HG02571 (cell line): ENCODE measurements at regions not wholly inside any gene's neighbourhood (a gene's known extent, or its start where the extent isn't known, plus 50 kb on each side); places are given as distances from the start of the nearest gene placed in this dataset.
"Not testable (repeated sequence)": the region's sequence is repeated elsewhere in the genome, so short reads cannot be mapped to it uniquely, and the experiment has no call there.

ENCODE experiments used
- ATAC-seq: cut with Tn5 transposase; IDR thresholded peaks from one replicate; pipeline ENCODE4 v1.9.1; 2021; ENCODE audit warnings: mild to moderate bottlenecking, moderate library complexity; ENCODE audit not compliant: unreplicated experiment

DNA sequence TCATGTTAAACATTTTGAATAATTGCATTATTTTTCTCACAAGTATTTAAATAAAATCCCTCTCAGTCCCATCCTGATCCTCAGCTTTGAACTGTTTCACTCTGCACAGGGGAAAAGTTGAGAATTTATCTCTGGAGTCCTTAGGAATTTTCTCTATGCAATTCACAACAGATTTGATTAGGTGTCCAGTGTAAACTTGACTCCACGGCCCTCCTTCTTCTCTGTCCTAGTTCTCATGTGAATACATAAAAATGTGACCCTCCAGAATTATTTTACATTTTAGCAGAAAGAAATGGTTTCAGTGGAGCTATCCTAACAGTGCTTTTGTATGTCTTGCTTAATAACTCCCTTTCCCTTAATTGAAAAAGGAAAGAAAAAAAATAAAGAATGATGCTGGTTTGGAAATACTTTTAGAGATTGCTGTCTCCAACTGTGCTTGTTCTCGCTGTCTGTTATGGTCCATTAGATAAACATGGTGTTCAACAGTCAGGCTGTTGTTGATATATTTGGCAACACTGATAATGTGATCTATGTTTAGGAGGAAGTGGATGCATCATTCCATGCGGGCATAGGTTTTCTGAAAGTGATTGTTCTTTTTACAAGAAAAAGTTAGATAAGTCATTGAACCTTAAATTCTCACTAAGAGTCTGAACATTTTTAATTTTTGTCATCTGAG is 599.4 kb upstream of the CITED2 start:
- no peak for ATAC-seq

DNA sequence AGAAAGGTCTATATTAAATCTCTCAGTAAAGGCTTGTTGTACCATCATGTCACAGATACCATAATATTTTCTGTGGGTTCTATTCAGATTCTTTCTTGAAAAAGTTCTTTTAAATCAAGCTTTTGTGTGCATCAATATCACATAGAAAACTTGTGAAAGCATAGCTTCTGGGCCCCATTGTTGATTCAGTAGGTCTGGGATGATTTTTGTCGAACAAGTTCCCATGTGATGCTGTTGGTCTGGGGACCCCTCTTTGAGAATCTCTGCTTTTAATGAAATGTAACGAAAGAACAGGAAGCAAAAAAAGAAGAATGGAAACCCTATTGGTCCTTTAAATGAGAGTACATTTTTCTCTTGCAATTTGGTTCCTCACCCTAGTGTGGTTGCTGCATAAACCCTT is 597.7 kb upstream of the CITED2 start:
- no peak for ATAC-seq

DNA sequence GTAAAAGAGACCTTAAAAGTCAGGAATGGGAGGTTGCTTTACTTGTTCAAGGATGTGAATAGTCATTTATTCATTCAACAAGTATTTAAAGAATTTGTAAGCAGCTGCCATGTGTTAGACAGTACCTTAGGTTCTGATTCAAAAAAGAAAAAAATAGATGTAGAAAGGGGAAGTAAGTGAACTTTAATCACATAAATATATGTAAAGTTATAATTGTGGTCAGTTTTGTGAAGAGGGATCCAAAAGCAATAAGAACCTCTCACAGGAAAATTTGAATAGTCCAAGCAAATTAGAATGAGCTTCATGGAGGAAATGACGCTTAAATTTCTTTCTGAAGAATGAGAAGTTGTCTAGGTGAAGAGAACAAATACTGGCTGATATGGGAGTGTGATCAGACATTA is 596.1 kb upstream of the CITED2 start:
- no peak for ATAC-seq

DNA sequence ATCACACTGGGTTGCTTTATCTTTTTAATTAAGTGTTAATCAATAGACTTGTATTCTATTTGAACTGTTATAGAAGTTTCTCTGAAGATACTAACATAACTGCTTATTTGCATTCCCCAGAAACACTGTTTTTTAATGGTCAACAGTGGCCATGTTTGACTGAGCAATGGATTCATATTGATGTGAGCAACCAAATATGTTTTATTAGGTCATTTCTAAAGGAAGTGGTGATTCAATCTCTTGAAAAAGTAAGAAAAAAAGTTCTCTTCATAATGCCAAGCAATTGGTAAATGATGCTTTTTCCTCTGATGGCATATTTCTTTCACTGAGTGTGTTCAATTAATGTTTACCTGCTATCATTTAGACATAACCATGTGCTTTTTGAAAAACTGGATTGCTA is 593.0 kb upstream of the CITED2 start:
- no peak for ATAC-seq

DNA sequence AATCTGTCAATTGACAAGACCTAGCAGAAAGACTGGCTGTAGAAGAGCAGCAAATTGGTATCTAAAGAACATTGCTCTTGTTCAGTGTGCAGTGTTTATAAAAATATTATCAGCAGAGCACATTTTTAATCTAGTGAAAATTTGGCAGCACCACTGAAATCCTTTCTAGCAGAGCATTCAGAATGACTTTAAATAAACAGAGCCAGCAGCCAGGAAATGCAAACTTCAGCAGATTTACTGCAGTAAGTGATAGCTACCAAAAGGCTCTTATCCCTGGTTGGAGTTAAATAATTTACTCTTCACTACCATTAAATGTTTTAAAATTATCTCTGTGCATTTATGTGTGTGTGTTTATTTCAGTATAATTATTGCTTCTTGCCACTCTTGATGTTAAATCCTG is 590.9 kb upstream of the CITED2 start:
- ATAC-seq, result no peak

DNA sequence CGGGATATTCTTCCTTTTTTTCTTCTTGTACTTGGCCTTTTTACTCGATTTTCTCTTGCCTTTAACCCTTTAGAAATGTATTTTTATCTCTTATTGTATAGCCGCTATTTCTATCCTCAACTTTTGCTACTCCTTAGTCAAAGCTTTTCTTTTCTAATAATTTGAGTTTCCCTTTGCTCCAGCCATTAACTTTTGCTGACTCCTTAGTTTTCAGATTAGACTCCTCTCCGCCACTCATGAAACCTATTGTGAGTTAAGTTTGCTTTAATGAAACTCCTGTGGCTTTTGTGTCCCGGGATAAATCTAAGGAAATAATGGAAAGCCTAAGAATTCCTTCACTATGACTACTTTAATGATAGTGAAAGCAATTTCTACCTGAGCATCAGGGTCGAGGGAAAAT is 590.3 kb upstream of the CITED2 start:
- no peak for ATAC-seq

DNA sequence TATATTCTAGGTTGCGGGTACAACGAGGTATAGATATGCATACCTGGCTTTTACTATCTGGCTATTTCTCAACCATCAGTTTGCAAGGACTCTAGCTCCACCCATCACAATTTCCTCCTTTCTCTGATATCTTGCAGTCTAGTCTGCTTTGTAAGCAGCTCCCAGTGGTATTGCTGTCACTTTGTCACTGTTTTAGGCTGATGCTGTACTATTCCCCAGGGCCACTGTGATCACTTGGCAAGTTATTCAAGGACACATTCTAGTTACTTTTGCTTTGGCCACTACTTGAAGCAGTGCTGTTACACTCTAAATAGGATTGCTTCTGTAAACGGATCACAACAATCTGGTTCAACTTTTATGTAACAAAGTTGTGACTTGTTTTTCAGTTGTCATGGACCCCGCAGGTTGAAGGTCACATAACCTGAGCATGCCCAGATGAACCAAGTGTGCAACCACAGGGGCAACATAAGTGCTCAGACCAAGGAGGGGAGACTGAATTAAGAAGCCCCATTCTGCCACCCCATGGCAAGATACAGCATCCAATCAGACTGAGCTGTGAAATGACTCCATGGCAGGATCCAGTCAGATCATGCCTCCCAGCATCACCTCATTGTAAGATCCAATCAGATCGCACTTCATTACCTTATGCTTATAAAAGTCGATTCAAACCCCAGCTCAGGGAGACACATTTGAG is 588.4 kb upstream of the CITED2 start:
- no peak for ATAC-seq

DNA sequence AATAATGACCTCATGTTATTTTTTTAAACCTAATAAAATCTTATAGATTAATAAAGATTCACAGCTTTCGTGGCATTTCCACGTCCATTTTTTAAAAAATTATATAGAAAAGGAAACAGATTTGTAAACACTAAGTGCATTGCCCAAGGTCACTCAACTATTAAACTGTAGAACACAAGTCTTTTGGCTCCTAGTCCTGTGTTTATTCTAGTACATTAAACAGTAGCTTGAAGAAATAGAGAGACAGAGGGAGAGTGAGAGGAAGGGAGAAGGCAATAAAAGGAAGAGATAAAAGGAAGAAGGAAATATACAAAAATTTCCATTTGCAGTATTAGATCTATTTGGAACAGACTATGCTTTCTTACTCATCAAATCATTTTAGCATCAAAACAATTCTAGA is 586.7 kb upstream of the CITED2 start:
- no peak for ATAC-seq

DNA sequence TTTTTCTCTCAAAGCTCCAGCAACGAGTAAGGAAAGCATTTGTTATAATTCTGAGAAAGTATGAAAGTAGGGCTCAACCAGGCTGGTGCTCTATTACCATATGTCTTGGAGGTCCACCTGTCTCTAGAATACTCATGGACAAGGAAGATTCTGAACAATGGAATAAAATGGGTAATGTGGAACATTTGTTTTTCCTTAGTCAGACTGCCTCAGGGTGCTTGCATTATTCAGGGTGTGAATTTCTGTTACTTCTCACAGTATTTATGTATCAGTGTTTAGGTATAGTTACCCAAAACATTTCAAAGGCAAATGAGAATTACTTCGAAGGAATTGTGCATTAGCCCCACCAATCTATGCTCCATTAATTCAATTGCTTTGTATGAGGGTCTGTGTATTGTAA is 586.2 kb upstream of the CITED2 start:
- ATAC-seq, result no peak

DNA sequence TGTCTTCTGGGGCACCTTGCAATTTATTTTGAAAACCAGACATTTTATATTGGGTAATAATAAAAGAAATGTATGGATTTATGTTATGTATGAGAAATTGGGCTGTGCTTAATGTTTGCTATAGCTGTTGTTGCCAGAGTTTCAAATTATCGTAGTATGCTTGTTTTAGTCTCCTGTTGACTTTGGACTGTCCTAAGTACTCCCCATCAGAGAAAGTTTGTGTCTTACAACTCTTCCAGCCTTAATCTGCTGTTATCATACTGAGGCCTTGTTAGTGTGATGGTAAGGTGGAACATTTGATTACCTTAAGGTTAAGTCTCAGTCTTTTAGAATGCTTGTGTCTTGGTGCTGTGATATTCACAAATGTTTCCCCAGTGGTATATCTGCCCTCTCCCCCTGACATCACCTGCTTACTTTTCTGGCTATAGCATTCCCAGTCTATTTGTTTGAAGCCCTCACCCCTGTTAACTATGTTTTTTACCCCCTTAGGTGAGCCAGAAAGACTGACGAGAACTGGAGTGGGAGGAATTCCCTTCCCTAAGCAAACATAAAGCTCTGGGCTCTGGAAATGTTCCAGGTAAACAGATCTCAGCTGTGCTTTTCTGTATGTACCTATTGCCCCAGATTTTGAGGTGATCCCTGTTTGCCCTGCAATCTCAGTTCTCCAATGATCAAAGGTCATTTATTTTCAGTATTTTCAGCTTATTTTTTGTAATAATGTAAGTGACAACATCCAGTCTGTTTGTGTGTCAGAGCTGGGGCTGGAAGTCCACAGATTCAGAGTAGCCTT is 581.1 kb upstream of the CITED2 start:
- no peak for ATAC-seq

DNA sequence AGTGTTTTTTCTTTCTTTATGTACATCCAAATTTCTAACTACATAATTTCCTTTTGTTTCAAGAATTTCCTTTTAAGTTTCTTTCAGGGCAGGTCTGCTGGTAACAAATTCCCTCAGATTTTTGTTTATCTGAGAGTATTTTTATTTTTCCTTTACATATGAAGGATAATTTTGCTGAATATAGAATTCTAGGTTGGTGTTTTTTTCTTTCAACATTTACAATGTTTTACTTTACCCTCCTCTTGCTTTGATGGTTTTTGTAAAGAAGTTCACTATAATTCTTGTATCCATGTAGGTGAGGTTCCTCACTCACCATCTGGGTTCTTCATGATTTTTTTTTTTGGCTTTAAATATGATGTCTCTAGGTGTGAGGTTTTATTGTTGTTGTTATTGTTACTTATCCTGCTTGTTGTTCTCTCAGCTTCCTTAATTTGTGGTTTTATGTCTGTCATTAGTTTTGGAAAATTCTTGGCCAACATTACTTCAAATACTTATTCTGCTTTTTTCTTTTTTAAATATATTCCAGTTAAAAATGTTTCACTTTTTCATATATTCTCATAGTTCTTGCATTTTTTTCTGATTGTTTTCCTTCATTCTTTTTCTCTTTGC is 580.1 kb upstream of the CITED2 start:
- ATAC-seq, result no peak

DNA sequence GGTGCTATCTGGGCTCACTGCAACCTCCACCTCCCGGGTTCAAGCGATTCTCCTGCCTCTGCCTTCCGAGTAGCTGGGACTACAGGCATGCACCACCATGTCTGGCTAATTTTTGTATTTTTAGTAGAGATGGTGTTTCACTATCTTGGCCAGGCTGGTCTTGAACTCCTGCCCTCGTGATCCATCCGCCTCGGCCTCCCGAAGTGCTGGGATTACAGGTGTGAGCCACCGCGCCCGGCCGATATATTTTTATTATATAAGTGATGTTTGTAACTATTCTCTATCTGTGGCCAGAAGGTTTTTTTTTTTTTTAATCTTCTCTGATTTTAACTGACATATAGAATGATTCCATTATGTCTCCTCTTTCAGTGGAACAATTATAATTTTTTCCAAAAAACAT is 579.3 kb upstream of the CITED2 start:
- not testable (repeated sequence) for ATAC-seq

DNA sequence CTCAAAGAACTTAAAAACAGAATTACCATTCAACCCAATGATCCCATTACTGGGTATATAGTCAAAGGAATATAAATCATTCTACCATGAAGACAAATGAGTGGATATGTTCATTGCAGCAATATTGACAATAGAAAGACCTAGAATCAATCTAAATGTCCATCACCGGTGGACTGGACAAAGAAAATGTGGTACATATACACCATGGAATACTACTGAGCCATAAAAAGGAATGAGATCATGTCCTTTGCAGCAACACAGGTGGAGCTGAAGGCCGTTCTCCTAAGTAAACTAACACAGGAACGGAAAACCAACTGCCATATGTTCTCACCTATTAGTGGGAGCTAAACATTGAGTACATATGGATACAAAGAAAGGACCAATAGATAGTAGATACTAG is 576.7 kb upstream of the CITED2 start:
- ATAC-seq, result no peak

DNA sequence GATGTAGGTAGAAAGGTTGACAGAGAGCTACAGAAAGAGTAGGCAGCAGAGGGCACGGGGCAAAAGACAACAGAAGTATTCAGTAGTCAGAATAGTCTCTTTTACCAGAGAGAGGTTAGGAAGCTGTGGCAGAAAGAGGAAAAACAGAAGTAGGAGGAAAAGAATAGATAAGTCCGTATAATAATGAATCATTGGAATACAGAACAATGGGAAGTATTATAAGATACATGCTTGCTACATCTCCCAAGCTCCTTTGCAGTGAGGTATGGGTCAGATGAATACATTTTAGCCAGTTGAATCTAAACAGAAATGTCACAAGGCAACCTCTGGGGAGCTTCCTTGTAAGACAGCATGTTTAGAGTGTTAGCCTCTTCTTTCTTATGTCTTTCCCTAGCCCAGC is 570.5 kb upstream of the CITED2 start:
- no peak for ATAC-seq

DNA sequence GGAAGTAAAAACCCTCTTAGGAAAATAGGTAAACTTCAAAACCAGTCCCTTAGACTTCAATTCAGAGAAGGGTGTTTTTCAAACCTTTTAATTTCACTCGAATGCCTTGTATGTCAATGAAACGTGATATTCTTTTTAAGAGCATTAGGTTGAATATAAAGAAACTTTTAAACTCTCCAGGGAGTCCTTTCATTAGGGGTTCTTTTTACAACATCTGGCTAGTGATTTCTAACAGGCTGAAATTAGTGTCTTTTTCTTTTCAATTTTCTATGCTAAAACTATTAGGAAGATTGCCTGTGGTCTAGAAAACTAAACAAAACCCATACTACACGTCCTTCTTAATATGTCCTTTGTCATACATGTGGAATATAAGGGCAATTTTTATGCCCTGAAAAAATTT is 569.7 kb upstream of the CITED2 start:
- no peak for ATAC-seq

DNA sequence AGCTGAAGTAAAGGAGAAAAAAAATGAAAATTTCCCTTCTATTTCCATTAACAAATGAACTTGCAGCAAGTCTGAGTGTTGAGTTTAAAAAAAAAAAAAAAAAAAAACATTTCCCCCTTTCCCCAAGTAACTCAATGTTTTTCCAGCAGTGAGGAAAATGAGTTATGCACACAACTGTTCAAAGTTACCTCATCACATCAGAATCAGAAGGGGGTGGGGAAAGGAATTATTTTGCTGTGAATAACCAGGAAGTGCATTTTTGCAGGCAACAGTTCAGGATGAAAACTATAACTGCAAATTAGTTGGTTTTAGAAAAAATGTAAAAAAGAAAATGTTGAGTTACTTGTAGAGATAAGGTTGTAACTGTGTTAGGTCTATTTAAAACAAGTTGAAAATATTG is 568.9 kb upstream of the CITED2 start:
- ATAC-seq, result no peak

DNA sequence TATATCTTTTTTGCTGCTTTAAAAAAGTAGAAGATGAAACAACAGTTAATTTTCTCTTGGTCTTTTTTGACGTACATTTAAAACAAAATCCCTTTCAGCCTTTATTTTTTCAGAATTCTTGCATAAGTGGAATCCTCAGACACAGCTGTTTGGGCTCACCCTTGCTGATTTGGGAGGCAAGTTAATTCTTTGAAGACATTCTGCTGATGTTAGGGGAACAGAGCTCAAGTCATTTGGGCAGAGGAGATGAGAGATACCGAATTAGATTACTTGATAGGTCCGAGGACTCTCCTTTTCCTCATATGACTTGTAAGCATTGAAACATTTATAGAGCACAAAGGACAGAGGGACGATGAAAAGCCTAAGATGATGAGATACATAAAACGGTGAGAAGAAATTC is 567.9 kb upstream of the CITED2 start:
- ATAC-seq, result no peak

DNA sequence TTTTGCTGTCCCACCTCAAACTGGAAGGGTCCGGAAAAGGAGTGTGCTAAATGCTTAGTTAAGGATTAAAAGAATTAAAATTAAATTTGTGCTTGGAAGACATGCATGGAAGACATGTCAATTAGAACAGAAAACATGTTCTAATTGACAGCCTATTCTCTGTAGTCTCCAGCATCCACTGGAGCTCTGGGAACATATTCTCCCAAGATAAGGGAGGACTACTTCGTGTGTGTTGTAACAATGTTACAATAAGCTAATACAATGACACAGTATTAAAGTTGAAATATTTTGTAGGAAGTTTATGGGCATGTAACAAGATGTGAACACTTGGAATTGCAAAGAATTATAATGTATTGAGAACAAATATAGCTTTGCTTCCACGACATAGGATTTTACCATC is 567.4 kb upstream of the CITED2 start:
- ATAC-seq, result no peak

DNA sequence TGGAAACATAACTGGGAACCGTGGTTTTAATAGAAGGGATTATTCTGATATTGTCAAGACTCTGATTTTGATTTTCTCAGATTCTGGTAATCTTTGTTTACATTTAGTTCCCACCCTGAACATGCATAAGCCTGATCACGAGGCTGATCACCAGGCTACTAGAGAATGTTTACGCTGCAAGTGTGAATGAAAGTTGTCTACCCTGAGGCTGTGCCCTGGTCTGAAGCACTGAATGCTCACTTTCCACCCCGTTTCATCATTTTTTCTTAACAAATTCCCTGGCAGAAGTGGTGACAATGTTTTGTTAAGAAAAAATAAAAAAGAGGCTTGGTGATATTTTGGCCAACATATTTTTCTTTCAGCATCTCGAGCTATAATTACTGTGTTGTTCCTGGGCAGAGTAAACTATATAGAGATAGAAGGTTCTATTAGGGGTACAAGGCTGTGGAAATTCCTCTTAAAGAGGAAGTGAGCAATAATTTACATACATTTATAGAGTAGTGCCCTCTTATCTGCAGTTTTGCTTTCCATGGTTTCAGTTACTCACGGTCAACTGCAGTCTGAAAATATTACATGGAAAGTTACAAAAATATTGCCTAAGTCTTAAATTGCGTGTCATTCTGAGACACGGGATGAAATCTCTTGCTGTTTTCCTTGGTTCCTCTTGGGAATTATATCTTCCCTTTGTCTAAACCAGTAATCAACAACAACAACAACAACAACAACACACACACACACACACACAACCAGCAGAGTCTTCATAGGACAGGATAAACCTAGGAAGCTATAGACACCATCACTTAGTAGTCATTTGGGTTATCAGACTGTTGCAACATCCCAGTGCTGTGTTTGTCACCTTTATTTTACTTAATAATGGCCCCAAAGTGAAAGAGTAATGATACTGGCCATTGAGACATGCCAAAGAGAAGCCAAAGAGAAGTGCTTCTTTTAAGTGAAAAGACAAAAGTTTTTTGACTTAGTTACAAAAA is 566.6 kb upstream of the CITED2 start:
- ATAC-seq, result peak; percentile 97

DNA sequence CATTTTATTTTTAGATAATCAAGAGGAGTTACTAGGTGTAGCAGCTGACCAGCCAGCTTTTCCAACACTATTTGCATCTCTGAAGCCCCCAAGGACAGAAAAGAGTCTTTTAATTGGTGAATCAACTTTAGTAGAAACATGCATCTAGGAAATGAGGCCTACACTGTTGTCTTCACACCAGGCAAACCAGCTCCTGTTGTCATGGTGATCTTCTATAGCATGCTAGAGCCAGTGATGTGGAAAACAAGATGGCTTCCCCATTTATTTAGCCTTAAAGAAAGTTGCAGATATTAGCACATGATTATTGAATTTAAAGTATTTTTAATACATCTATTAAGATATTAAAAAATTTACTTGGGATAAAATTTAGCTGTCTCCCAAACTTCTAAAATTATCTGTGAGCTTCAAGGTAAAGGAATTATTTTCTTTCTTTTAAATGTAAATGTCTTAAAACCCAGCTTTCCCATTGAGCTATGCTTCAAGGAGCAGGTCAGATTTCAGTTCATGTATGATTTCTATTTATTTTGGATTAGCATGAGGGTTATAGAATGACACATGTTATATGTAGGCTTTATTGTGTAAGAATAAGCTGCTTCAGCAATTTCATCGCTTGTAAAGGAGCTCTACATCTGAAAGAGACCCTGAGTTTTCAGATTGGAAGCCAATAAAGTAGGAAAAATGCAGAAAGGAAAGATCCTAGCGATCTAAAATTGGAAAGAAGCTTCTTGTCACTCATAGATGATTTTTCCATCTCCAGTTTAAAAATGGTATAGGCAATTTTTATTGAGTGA is 564.9 kb upstream of the CITED2 start:
- ATAC-seq, result no peak
